ENCODE measurements at regions not wholly inside any gene's neighbourhood (a gene's known extent, or its start where the extent isn't known, plus 50 kb on each side); places are given as distances from the start of the nearest gene placed in this dataset.

DNA sequence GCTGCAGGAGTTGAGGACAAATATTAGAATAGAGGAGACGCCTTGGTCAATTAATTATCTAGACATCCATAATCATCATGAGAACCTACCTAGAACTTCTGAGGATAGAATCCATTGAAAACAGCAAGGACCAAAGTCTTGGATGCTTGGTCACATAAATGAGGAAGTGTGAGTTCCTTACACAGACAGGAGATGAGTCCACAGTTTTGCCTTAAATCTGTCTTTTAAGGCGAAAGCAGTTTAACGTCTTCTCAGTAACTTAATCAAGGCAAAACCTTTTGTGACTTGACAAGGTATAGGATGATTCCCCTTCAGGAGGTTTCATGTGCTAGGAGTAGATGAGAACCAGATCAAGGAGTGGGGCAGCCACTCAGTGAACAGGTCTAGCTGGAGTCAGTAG, 1783.2 kb upstream of the CELF4 start:
- H3K4me3 ChIP-seq, result no peak overlapping the region
- WGBS, 2 donors, result 89 to 93% methylated on average over 3 of the region's 3 CpGs
- TF ChIP-seq POLR2A (IDR thresholded peaks at IDR 0.05) (no peak), CTCF (IDR thresholded peaks at IDR 0.05) (no peak), EP300 (IDR thresholded peaks at IDR 0.05) (no peak), POLR2AphosphoS5 (IDR thresholded peaks at IDR 0.05) (no peak)
- no peaks in the 10 kb centered on the region for H3K9me3 ChIP-seq
- no peak for DNase-seq
- no peaks in the 10 kb centered on the region for H3K36me3 ChIP-seq
- no peak overlapping the region for H3K27ac ChIP-seq
- no peaks in the 10 kb centered on the region for H3K27me3 ChIP-seq
- H3K4me1 ChIP-seq, result peaks cover 0 to 8% (median 4%) of the 10 kb centered on the region in 4 donors
- intact Hi-C loops (cut with DNase I), result no loop called here

- no peak for TF ChIP-seq POLR2A (IDR thresholded peaks at IDR 0.05)
- no peak for TF ChIP-seq POLR2AphosphoS5 (IDR thresholded peaks at IDR 0.05)
- TF ChIP-seq EP300 (IDR thresholded peaks at IDR 0.05), result no peak
- TF ChIP-seq CTCF (IDR thresholded peaks at IDR 0.05), result no peak
Measured at GRCh38 chr18:39347701-39348100, 1782.1 kb upstream of the CELF4 start.

DNA sequence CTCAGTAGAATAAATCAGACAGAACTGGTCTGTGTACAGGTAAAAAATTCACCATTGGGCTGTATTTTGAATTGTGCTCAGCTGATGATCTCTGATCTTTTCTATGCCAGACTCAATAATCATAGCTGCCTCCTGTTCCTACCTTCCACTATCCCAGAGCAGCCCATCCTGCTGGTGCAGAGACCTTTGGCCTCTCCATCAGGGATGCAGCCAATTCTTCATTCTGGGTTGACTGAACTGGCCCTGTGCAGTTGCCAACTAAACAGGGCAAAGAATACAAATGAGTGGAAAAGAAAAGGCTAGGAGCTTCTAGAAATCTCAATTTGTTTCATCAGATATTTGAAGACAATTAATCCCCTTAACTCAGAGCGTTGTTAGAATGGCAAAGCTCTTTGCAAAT, 1781.3 kb upstream of the CELF4 start:
- 86 to 89% methylated on average over 1 of the region's 1 CpG for WGBS, 2 donors
- no peaks in the 10 kb centered on the region for H3K36me3 ChIP-seq
- TF ChIP-seq CTCF (IDR thresholded peaks at IDR 0.05) (no peak), POLR2A (IDR thresholded peaks at IDR 0.05) (no peak), POLR2AphosphoS5 (IDR thresholded peaks at IDR 0.05) (no peak), EP300 (IDR thresholded peaks at IDR 0.05) (no peak)
- intact Hi-C loops (cut with DNase I), result no loop called here
- H3K27ac ChIP-seq, result no peak overlapping the region
- no peak overlapping the region for H3K4me3 ChIP-seq
- peaks cover 0 to 8% (median 4%) of the 10 kb centered on the region in 4 donors for H3K4me1 ChIP-seq
- no peaks in the 10 kb centered on the region for H3K9me3 ChIP-seq
- DNase-seq, result no peak
- H3K27me3 ChIP-seq, result no peaks in the 10 kb centered on the region

More at GRCh38 chr18:39347701-39348100, 1782.1 kb upstream of the CELF4 start:
- Histone ChIP-seq H3K36me3 (no peaks in the 10 kb centered on the region), H3K27ac (no peak overlapping the region), H3K4me1 (peaks cover 0 to 8% (median 4%) of the 10 kb centered on the region in 4 donors), H3K9me3 (no peaks in the 10 kb centered on the region), H3K4me3 (no peak overlapping the region), H3K27me3 (no peaks in the 10 kb centered on the region)
- DNase-seq, result no peak
- intact Hi-C loops (cut with DNase I), result no loop called here
- WGBS, 2 donors, result 84 to 93% methylated on average over 5 of the region's 5 CpGs

DNA sequence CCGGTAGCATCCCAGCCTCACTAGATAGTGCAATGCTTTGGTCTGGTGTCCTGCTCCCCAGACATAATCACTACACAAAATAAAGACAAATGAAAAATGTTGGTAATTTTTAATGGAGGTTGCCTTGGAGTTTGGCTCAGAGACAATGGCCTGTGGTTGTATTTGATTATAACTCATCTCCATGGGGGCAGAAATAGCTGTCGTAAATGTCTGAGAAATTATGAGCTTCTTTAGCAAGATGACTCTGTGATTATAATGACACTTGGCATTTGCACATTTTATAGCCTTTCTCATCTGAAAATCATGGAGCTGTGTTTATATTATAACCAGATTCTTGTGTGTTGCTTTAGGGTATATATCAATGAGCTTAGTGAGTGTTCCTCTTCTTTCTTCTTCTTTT, 1779.7 kb upstream of the CELF4 start:
- no peak for DNase-seq
- Histone ChIP-seq H3K4me1 (peaks cover 0 to 8% (median 4%) of the 10 kb centered on the region in 4 donors), H3K9me3 (no peaks in the 10 kb centered on the region), H3K27me3 (no peaks in the 10 kb centered on the region), H3K4me3 (no peak overlapping the region), H3K27ac (no peak overlapping the region), H3K36me3 (no peaks in the 10 kb centered on the region)
- TF ChIP-seq EP300 (IDR thresholded peaks at IDR 0.05) (no peak), POLR2AphosphoS5 (IDR thresholded peaks at IDR 0.05) (no peak), POLR2A (IDR thresholded peaks at IDR 0.05) (no peak), CTCF (IDR thresholded peaks at IDR 0.05) (no peak)
- intact Hi-C loops (cut with DNase I), result no loop called here
- 54 to 64% methylated on average over 2 of the region's 2 CpGs for WGBS, 2 donors

DNA sequence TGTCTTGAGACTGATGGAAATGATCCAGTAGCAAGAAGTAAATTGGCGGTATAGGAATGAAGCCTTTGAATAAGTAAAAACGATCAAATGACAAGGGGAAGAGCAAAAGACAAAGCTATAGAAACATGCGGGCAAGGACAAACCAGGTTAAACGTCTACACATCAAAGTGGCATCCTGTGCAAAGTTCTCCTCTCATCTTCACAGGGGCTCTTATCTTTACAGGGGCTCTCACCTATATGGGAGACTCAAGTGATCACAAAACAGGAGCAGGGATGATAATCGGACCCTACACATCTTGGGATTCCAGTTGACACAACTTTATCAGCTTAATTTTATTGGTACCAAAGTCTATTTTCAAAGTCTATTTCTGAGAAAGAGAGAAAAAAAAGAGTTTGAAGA, 1778.9 kb upstream of the CELF4 start:
- WGBS, 2 donors, result 66 to 75% methylated on average over 5 of the region's 5 CpGs
- Histone ChIP-seq H3K36me3 (no peaks in the 10 kb centered on the region), H3K4me3 (no peak overlapping the region), H3K9me3 (no peaks in the 10 kb centered on the region), H3K27ac (no peak overlapping the region), H3K4me1 (peaks cover 0 to 8% (median 4%) of the 10 kb centered on the region in 4 donors), H3K27me3 (no peaks in the 10 kb centered on the region)
- no peak for DNase-seq
- intact Hi-C loops (cut with DNase I), result no loop called here
- TF ChIP-seq POLR2A (IDR thresholded peaks at IDR 0.05), result no peak
- no peak for TF ChIP-seq EP300 (IDR thresholded peaks at IDR 0.05)

Measured in sigmoid colon (tissue), 6 donors.